H1 (cell line): ENCODE measurements at regions not wholly inside any gene's neighbourhood (a gene's known extent, or its start where the extent isn't known, plus 50 kb on each side); places are given as distances from the start of the nearest gene placed in this dataset.

Experiments used
- BRCA1 ChIP-seq: IDR thresholded peaks from 2 replicates; pipeline ENCODE4 v1.6.1; 2012; ENCODE audit warnings: low read depth, low read length, improper control_type of control experiment
- EZH2 ChIP-seq: fragments of 200-600 bp; sonication (generic); IDR thresholded peaks from 2 replicates; pipeline ENCODE4 v1.7.1; 2012; ENCODE audit warnings: low read depth, mild to moderate bottlenecking, moderate library complexity, low read length, inconsistent platforms; ENCODE audit not compliant: severe bottlenecking
- KDM1A ChIP-seq: fragments of 200-600, 300-600 bp; sonication (generic); IDR thresholded peaks from 2 replicates; pipeline ENCODE4 v1.7.1; 2016; ENCODE audit warnings: mild to moderate bottlenecking, low read length, borderline replicate concordance
- MAX ChIP-seq: IDR thresholded peaks from 2 replicates; pipeline ENCODE4 v1.6.1; 2012; ENCODE audit warnings: inconsistent platforms
- POLR2A ChIP-seq, 2 experiments: IDR thresholded peaks; 1 replicate in 1 of 2; 2 replicates in 1 of 2; pipeline ENCODE4 v1.6.1; 2011; ENCODE audit warnings: low read depth in 2 of 2, low read length in 2 of 2, mild to moderate bottlenecking in 2 of 2; ENCODE audit errors: control extremely low read depth in 1 of 2
- POLR2AphosphoS5 ChIP-seq: IDR thresholded peaks from 2 replicates; pipeline ENCODE4 v1.6.1; 2011; ENCODE audit warnings: low read depth, low read length
- TF ChIP-seq, protein P1 (sequence below), 3 experiments: IDR thresholded peaks; 1 replicate in 2 of 3; 2 replicates in 1 of 3; pipeline versions ENCODE4 v1.5.1 to v1.6.1; 2011; ENCODE audit warnings: low read length in 3 of 3, mild to moderate bottlenecking in 3 of 3, inconsistent platforms in 2 of 3, low read depth in 1 of 3, moderate library complexity in 1 of 3; ENCODE audit not compliant: insufficient read depth in 1 of 3; ENCODE audit errors: control extremely low read depth in 1 of 3

DNA sequence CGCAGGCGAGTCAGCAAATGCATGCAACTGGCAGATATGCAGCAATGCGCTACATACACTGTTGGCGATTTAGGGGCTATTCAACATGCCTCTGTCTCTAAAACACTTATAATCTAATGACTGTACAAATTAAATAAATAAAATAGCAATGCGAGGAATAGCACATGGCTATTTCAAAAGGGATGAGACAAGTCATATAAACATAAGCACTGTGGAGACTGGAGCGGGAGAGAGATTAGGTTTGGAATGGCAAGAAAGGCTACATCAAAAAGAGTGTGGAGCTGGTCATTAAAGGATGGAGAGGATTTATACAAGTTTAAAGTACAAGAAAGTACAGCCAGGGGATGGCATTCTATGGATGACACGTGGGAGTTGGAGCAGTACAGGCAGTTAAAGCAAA lies 523.5 kb upstream of the CAMK1G start:
- TF ChIP-seq EZH2 = no peak
- TF ChIP-seq KDM1A = no peak
- TF ChIP-seq POLR2AphosphoS5 = no peak
- TF ChIP-seq, protein P1, sequence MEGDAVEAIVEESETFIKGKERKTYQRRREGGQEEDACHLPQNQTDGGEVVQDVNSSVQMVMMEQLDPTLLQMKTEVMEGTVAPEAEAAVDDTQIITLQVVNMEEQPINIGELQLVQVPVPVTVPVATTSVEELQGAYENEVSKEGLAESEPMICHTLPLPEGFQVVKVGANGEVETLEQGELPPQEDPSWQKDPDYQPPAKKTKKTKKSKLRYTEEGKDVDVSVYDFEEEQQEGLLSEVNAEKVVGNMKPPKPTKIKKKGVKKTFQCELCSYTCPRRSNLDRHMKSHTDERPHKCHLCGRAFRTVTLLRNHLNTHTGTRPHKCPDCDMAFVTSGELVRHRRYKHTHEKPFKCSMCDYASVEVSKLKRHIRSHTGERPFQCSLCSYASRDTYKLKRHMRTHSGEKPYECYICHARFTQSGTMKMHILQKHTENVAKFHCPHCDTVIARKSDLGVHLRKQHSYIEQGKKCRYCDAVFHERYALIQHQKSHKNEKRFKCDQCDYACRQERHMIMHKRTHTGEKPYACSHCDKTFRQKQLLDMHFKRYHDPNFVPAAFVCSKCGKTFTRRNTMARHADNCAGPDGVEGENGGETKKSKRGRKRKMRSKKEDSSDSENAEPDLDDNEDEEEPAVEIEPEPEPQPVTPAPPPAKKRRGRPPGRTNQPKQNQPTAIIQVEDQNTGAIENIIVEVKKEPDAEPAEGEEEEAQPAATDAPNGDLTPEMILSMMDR (IDR thresholded peaks at IDR 0.05; ENCODE audit: control extremely low read depth in 1 of 3, insufficient read depth in 1 of 3, low read depth in 1 of 3, low read length in 3 of 3) = no peak
- no peak for TF ChIP-seq BRCA1
- no peak for TF ChIP-seq MAX
- no peak for TF ChIP-seq POLR2A (IDR thresholded peaks at IDR 0.05; ENCODE audit: control extremely low read depth in 1 of 2, low read depth in 2 of 2, low read length in 2 of 2)
